ENCODE measurements at regions not wholly inside any gene's neighbourhood (a gene's known extent, or its start where the extent isn't known, plus 50 kb on each side); places are given as distances from the start of the nearest gene placed in this dataset.

DNA sequence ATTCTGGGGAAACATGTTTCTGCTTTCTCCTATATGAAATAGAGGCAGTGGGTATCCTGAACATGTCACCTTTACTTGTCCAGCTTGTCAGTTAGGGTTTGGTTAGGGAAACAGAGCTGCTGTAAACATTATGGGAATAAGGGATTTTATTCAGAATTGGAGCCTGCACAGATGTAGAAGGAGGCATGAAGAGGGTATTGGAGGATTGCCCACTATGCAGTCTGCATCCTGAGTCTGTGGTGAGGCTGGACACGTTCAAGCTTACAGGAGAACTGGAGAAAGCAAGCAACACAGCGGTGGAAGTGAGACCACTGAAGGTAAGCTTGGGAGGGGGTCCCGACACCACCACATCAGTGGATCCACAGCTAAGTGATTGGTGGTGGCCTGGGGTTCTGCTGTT is 443.0 kb upstream of the TNP1 start:
- DNase-seq (ENCODE audit: low read depth in 3 of 3), result no peak

DNA sequence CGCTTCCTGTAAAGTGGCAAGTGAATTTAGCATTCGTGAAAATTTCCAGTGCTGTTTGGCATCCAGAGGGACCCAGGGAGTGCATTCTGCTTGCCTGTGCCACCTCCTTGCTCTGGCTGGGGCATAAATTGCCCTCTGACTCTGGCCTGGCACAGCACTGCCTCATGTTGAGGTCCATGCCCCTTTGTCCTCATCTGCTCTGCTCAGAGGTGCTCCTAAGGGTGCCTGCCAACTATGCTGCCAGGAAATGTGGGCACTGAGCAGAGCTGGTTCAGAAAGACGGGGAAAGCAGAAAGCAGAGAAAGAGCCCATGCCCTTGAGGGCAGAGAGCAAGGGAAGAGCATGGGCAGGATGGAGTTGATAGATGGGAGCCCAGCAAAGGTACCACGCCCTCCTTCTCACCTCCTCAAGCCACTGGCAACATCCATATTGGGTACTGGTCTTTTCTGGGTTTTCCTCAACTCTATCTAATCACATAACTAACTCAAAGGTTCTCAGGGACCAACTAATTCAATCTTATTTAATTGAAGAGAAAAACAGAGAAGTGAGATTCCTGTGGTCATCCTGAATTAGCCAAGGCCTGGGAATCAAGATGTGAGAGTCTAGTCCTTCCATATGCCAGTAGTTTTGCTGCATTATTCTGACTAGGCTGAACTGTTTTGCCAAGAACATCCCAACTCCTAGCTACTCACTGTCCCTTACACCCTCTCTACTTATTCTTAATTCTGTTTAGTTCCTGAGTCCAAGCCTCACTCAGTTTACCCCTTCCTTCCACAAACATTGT is 441.5 kb upstream of the TNP1 start:
- no peak for DNase-seq (ENCODE audit: low read depth in 3 of 3)

DNA sequence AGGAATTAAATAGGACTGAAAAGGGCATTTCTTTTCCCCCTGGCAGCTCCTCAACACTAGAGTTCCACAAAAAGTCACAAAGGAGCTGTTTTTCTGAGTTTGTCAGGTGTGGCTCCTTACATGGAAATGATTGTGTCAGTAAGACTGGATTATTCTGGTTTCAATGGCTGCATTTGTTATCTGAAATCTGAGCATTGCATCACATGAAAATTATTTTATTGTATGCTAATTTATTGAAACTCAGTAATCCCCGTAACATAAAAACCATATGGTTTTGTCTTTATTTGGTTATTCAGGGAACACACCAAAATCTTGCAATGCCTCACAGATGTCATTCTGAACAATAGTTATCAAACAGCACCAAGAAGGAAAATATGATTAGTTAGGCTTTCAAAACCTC is 439.7 kb upstream of the TNP1 start:
- no peak for DNase-seq (ENCODE audit: low read depth in 3 of 3)

DNA sequence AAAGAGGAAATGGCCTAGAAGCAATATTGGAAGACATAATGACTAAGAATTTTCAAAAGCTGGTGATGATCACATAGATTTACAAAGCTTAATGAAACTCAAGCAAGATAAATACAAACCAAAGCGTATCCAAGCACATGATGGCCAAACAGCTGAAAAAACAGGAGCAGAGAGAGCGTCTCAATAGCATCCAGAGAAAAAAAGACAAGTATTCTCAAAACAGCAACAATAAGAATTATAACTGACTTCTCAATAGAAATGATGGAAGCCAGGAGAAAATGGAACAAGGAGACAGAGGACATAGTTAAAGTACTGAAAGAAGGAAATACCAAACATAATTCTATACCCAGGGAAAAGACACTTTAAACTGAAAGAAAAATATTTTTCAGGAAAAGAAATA is 437.2 kb upstream of the TNP1 start:
- DNase-seq (ENCODE audit: low read depth in 3 of 3), result no peak

- no peak for DNase-seq (ENCODE audit: low read depth in 3 of 3)
These were observed 435.0 kb upstream of the TNP1 start for GRCh38 chr2:217294818-217295217.

DNA sequence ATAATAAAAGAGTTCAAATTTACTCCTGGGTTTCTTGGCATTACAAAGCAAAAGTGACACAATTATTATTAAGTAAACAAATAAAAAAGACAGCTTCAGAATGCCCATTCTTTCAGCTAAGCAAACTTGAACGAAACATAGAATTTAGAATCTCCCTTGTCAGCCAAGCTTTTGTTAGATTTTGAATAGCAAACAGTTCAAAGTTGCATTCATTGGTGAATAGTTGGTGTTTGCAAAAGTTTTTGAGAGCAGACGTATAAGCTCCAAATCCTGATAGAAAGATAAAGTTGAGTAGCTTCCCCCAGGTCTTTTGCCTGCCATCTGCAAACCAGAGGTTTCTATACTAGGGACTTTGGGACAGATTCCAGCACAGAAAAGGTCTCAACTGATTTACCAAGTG is 434.3 kb upstream of the TNP1 start:
- no peak for DNase-seq (ENCODE audit: low read depth in 3 of 3)

DNA sequence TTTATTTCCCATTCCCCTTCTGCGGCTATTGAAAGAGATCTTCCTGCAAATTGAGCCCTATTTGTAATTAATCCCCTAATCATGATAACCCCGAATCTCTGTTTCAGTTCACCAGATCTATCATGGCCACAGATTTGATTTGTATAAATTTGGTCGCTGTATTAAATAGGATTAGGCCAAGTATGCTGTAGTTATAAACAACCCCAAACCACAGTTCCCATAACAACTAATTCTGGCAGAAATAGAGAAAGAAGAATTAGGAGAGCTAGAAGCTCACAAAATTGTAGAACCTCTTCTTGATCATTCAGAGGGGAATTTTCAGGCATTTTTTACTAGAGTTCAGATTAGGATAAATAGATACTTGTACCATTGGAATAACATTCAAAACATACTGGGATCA is 433.7 kb upstream of the TNP1 start:
- DNase-seq (ENCODE audit: low read depth in 3 of 3), result no peak

GRCh38 chr2:217293046-217293445 is 433.2 kb upstream of the TNP1 start:
- no peak for DNase-seq (ENCODE audit: low read depth in 3 of 3)

DNA sequence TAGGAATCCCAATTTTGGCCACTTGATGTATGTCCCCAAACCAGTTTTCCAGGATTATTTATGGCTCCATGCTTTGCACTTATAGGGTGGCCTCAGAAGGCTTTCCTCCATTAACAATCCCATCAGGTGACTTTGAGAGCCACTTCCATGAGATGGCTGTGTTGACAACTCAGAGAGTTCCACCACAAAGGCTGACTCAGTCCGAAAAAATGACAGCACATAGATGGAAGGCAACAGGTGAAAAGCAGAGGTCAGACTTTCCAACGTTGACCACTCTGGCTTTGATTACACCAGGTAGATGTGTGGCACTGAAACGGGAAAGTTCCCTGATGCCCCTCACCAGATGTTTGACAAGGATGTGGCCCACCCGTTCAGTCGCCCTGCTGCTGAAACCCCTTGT is 431.4 kb upstream of the TNP1 start:
- no peak for DNase-seq (ENCODE audit: low read depth in 3 of 3)

- DNase-seq (ENCODE audit: low read depth in 3 of 3), result no peak
These were observed 430.6 kb upstream of the TNP1 start for GRCh38 chr2:217290467-217290866.

DNA sequence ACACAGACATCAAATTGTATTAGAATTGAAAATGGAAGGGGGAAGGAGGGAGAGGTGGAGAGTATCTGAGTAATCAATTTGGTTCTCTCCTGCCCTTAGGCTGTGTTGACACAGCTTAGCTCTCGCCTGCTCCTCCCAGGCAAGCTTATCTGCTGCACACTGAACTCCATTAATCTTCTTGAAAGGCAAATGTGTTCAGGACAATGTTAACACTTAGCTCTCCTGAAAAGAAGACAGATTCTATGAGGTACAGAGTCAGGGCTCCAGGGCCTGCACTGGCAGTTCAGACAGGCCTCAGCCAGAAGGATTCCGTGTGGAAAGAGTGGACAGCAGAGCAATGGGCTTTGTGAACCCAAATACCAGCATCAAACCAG is 430.0 kb upstream of the TNP1 start:
- DNase-seq (ENCODE audit: low read depth in 3 of 3), result no peak

DNA sequence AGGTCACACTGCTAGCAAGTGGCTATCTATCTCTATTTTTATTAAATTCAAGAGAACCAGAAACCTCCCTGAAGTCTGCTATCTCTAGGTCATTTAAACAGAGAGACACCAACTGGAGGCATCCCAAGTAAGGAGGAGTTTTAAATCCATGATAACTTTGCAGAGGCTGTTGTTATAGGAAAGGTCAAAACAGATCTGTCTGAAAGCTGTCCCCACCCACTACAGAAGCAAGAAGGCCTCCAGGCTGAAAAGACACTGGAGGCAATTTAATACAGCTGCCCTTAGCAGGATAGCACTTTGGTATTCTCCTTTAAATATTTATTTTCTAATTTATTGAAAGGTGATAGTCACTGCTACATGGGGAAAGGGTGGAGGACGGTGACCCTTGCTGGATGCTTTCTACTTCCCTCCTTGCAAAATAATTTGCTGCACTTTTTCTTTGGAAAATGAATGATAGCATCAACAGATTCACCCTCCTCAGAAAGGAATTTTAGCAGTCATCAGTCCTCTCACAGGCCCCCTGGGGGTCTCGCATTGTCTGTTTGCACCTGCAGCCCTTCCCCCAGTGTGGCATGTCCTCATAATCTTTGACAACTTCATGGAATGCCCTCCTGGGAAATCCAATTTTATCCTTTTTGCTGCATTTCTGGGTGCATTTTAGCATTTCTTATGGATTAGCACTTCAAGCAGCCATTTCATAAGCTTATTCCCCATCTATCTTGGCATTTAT is 429.5 kb upstream of the TNP1 start:
- no peak for DNase-seq (ENCODE audit: low read depth in 3 of 3)

DNA sequence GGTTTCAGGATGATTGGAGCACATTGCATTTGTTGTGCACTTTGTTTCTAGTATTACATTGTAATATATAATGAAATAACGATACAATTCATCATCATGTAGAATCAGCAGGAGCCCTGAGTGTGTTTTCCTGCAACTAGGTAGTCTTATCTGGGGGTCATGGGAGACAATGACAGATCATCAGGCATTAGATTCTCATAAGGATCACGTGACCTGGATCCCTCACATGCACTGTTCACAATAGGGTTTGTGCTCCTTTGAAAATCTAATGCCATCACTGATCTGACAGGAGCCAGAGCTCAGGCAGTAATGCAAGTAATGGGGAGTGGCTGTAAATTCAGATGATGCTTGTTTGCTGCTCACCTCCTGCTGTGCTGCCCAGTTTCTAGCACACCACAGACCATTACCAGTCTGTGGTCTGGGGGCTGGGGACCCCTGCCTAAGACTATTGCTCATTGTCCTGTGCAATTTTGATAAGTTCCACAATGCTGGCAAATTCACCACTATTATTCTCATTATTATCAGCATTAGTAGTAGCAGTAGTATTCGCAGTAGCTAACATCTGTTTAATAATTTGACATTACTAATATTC is 428.7 kb upstream of the TNP1 start:
- DNase-seq (ENCODE audit: low read depth in 3 of 3), result no peak

GRCh38 chr2:217286833-217287232 is 427.0 kb upstream of the TNP1 start:
- DNase-seq (ENCODE audit: low read depth in 3 of 3), result no peak

- DNase-seq (ENCODE audit: low read depth in 3 of 3), result no peak
These were observed 426.1 kb upstream of the TNP1 start for GRCh38 chr2:217285926-217286325.

- DNase-seq (ENCODE audit: low read depth in 3 of 3), result no peak
These were observed 423.6 kb upstream of the TNP1 start for GRCh38 chr2:217283460-217283859.

DNA sequence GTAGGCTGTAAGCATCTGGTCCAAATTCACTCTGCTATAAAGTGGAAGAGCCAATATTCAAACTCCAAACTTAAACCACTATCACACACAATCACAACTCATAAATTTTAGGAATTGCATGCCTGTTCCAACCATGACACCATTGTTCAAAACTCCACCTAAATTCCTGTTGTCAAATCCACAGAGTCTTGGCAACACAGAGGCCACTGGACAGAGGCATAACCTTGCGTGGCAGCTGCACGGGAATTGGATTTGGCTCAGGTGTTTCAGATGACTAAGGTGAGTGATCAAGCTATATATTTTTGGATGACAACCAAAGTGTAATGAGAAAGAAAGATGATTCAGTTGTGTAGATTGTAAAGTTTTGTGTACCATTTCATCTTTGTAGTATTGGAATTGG is 422.7 kb upstream of the TNP1 start:
- no peak for DNase-seq (ENCODE audit: low read depth in 3 of 3)

GRCh38 chr2:217279556-217279955 is 419.7 kb upstream of the TNP1 start:
- DNase-seq (ENCODE audit: low read depth in 3 of 3), result no peak

- no peak for DNase-seq (ENCODE audit: low read depth in 3 of 3)
These were observed 419.3 kb upstream of the TNP1 start for GRCh38 chr2:217279140-217279539.

GRCh38 chr2:217277646-217278398 is 418.0 kb upstream of the TNP1 start:
- DNase-seq (ENCODE audit: low read depth in 3 of 3), result no peak

DNA sequence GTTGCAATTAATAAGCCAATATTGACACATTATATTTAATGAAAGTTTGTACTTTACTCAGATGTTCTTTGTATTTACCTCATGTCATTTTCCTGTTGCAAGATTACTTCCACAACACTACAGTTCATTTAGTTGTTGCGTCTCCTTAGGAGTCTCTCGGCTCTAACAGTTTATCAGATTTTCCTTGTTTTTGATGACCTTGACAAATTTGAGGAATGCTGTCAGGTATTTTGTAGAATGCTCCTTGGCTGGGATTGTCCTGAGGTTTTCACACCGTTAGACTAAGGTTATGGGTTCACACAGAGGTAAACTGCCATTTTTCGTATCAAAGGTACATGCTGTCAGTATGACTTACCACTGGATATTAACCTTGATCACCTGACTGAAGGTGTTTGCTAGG is 416.6 kb upstream of the TNP1 start:
- no peak for DNase-seq (ENCODE audit: low read depth in 3 of 3)

DNA sequence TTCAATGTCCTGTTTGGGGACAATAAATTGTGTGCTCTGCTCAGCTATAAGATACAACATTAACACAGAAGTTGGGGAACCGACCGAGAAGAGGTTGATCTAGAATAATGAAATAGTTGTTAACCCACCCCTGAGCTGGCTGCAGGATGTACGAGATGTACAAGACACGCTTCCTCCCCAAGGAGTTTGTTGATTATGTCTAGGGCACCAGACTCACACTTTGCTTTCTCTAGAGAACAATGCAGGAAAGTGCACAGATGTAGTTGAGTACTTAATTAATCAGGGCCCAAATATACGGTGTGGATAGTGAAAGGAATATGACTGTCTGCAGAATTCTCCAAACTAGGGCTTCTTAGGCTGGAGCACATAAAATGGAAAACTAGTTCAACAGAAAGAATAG is 415.2 kb upstream of the TNP1 start:
- DNase-seq (ENCODE audit: low read depth in 3 of 3), result no peak
